B cell (primary cell): ENCODE measurements at regions not wholly inside any gene's neighbourhood (a gene's known extent, or its start where the extent isn't known, plus 50 kb on each side); places are given as distances from the start of the nearest gene placed in this dataset.

Source experiments
- EZH2 ChIP-seq: IDR thresholded peaks from 2 replicates; pipeline ENCODE4 v1.6.1; 2012; ENCODE audit warnings: borderline replicate concordance, low read depth, mild to moderate bottlenecking, moderate library complexity, low read length; ENCODE audit not compliant: insufficient read depth, poor library complexity, severe bottlenecking
- TF ChIP-seq, protein P1 (sequence below): fragments of 200-600 bp; IDR thresholded peaks from one replicate; pipeline ENCODE4 v1.8.0; 2022; ENCODE audit warnings: antibody characterized with exemption, mild to moderate bottlenecking

GRCh38 chr2:173684896-173685459, 280.2 kb downstream of the SP3 start:
- TF ChIP-seq, protein P1, sequence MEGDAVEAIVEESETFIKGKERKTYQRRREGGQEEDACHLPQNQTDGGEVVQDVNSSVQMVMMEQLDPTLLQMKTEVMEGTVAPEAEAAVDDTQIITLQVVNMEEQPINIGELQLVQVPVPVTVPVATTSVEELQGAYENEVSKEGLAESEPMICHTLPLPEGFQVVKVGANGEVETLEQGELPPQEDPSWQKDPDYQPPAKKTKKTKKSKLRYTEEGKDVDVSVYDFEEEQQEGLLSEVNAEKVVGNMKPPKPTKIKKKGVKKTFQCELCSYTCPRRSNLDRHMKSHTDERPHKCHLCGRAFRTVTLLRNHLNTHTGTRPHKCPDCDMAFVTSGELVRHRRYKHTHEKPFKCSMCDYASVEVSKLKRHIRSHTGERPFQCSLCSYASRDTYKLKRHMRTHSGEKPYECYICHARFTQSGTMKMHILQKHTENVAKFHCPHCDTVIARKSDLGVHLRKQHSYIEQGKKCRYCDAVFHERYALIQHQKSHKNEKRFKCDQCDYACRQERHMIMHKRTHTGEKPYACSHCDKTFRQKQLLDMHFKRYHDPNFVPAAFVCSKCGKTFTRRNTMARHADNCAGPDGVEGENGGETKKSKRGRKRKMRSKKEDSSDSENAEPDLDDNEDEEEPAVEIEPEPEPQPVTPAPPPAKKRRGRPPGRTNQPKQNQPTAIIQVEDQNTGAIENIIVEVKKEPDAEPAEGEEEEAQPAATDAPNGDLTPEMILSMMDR, result no peak
- no peak for TF ChIP-seq EZH2
